ENCODE measurements at regions not wholly inside any gene's neighbourhood (a gene's known extent, or its start where the extent isn't known, plus 50 kb on each side); places are given as distances from the start of the nearest gene placed in this dataset.

- DNase-seq = no peak
These were observed 186.7 kb upstream of the VGLL2 start for GRCh38 chr6:117078624-117079023.

DNA sequence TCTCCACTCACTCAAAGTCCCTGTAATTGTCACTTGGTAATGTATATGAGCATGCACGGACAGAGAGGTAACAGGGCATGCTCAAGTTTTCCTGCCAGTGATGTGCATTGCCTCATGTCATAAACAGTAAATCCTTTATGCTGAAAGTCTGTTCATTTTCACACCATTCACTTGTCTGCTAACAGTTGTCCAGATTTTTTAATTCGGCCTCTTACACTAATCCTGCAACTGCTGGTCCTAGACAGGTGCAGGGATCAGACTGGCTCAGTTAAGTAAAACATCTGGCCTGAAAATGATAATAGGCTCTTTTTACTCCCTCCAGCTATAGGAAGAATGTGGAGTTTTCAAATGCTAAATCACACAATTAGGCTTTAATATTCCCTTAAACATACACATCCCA, 185.4 kb upstream of the VGLL2 start:
- DNase-seq = no peak

GRCh38 chr6:117089604-117090003, 175.8 kb upstream of the VGLL2 start:
- DNase-seq = no peak

GRCh38 chr6:117110146-117110545, 155.2 kb upstream of the VGLL2 start:
- DNase-seq = no peak

DNA sequence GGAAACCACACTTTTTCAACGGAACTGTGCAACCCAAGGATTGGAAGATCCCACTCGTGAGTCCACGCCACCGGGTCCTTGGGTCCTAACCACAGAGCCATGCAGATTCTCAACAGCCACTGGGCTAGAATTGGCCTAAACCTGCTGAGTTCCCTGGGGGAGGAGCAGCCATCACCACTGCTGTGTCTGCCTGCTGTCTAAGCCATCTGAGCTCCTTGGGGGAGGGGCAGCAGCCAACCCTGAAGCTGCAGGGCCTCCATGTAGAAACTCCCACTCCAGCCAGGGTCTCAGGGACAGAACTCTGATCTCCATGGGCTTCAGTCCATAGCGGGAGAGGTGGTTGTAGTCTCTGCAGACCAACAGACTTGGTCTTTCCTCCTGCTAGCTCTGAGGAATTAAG, 154.6 kb upstream of the VGLL2 start:
- no peak for DNase-seq

DNA sequence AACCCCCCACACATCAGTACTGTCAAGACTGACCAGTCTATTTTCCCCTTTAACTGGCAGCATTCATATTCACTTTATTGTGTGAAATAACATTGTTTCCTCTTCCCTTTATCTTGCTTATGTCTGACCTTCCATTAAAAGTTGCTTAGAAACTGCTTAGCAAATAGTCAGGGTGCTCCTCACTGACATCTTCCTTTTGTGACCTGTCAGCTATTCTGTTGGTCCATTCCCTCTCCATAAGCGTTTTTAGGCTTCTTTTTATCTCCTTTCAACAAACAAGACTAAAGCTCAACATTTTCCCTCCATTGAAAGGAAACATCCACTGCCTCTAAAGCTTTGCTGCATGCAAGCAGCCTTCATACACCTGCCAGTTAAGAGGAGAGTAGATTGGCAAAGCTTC, 147.7 kb upstream of the VGLL2 start:
- no peak for DNase-seq

DNA sequence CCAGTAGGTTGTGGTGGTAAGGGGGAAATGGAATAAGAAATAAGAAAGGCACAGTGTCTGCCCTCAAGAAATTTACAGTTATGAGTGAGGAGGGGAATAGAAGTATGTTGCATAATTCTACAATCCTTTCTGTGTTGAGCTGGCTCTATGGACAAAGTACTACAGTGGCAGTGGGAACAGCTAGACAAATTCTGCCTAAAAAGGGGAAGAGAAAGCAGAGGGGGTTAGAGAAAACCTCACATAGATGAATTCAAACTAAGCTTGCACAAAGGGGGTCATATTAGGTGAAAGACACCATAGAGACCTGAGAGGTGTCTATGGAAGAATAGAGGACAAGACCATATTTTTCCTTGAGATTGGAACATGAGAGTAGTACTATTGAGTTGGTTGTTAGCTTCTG, 146.9 kb upstream of the VGLL2 start:
- DNase-seq = no peak

DNA sequence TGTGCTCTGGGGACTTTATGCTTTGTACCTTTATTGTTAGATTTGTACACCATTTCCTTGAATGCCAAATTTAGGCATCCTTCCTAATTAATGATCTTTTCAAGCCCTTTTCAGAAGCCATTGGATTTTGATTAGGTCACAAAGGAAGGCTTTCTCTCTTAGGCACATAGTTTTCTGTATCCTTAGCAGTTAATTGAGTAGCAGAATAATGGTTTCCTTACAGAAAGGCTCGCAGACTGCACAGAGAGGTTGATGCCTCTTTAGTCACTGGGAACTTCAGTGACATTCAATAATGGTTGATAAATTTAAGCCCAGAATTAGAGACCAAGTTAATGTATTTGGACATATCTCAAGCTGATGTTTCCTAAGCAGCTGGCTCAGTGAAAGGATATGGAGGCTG, 139.1 kb upstream of the VGLL2 start:
- DNase-seq = no peak

GRCh38 chr6:117128052-117128451, 137.3 kb upstream of the VGLL2 start:
- no peak for DNase-seq

GRCh38 chr6:117130125-117130524, 135.2 kb upstream of the VGLL2 start:
- no peak for DNase-seq

- no peak for DNase-seq
These were observed 128.7 kb upstream of the VGLL2 start for GRCh38 chr6:117136702-117137101.

DNA sequence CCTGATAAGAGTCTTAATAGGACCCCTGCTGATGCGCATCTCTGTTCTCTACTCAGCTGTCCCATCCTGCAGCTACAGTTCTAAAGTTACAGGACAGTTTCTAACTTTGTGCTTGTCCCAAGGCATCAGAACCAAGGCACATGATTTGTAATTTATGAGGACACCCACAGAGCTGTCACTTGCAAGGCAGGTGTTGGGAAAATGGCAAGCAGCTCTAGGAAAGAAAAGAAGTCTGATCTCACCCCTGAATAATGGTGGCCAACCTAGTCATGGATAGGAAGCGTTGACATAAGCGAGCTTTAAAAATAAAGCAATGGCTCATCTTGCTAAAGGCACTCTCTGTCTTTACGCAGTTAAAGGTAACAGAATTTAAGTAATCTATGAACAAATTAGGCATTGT, 127.6 kb upstream of the VGLL2 start:
- no peak for DNase-seq

- DNase-seq = no peak
These were observed 126.9 kb upstream of the VGLL2 start for GRCh38 chr6:117138425-117138824.

DNA sequence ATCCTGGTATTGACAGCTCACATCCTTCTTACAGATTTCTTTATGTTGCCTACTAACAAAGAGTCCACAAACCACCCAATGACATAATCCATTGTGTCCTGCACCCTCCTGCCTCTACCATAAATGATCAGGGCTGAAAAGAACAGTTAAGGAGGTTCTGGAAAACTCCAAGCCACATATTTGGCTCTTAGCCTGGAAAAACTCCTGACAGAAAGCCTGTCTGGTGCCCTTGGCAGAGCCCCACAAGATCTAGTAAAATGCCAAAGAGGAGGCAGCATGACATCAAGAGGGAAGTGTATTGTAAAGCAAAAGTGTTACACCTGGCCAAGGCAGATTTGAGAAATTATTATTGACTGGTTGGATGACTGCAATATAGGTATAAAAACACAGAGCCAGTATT, 126.4 kb upstream of the VGLL2 start:
- no peak for DNase-seq

GRCh38 chr6:117142142-117142541, 123.2 kb upstream of the VGLL2 start:
- DNase-seq = no peak

DNA sequence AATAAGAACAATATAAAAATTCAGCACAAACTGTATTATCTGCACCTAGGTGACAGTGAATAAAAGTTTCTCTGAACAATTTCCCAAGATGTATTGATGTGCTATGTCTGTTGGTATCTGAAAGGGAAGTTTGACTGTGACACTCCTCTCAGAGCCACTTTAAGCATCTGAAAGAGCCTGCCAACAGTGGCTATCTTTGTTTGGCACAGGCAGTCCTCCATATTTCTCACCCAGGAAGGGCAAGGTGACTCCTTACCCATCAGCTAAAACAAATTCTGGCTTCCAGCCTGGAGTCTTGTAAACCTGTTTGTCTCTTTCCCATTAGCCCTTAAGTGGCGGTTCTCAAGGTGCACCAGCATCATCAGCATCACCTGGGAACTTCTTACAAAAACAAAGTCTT, 122.4 kb upstream of the VGLL2 start:
- no peak for DNase-seq

- DNase-seq = no peak
These were observed 121.7 kb upstream of the VGLL2 start for GRCh38 chr6:117143647-117144046.

DNA sequence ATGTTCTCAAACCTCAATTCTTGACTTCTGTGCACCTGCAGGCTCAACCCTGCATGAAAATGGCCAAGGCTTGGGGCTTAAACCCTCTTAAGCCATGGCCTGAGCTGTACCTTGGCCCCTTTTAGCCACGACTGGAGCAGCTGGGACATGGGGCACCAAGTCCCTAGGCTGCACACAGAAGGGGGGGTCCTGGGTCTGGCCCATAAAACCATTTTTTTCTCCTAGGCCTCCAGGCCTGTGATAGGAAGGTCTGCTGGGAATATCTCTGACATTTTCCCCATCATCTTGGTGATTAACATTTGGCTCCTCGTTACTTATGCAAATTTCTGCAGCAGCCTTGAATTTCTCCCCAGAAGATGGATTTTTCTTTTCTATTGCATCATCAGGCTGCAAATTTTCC, 119.4 kb upstream of the VGLL2 start:
- DNase-seq = no peak

DNA sequence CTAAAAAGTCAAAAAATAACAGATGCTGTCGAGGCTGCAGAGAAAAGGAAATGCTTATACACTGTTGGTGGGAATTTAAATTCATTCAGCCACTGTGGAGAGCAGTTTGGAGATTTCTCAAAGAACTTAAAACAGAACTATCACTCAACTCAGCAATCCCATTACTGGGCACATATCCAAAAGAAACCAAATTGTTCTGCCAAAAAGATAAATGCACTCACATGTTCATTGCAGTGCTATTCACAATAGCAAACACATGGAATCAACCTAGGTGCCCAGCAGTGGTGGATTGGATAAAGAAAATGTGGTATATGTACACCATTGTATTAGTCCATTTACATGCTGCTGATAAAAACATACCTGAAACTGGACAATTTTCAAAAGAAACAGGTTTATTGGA, 116.0 kb upstream of the VGLL2 start:
- DNase-seq = no peak

DNA sequence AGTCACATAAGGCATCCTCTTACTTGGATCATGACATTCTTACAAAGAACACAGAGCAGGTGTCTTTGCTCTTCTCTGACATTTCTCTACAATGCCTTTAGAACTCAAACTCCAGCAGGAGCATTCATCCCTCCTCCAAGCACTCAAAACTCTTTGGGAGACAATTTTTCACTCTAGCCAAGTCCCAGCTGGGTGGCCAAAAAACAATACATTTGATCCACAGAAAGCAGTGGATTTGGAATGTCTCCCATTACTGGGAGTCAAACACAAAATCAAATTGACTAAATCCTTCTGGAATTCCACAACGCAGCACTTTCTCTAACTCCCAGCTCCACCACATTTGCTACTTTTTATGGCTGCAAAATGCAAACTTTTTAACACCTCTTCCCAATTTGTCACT, 108.6 kb upstream of the VGLL2 start:
- no peak for DNase-seq

DNA sequence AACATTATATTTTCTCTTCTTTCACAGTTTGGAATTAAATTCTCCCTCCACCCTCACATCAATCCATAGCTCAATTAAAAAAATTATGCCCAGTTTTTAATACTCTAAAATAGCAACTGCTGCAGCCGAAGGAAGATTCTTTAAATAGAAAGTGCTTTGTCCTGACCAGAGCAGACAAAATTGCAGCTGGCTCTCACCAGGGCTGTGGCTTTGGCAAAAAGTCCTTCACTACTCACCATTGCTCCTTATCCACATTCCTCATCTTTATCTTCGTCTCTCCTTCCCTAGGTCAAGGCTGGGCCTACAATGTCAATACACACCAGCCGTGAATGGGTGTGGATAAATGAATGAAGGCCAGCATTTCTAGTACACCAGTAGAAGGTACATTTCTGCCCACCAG, 107.9 kb upstream of the VGLL2 start:
- DNase-seq = no peak

- no peak for DNase-seq
These were observed 99.4 kb upstream of the VGLL2 start for GRCh38 chr6:117165911-117166499.

GRCh38 chr6:117167520-117168271, 97.7 kb upstream of the VGLL2 start:
- no peak for DNase-seq

GRCh38 chr6:117168296-117169063, 96.9 kb upstream of the VGLL2 start:
- DNase-seq = no peak
